Ectodermal cell (in vitro differentiated cells): ENCODE measurements at regions not wholly inside any gene's neighbourhood (a gene's known extent, or its start where the extent isn't known, plus 50 kb on each side); places are given as distances from the start of the nearest gene placed in this dataset.

ENCODE experiments used
- H3K27ac ChIP-seq: 2 replicates; pipeline ENCODE4 v1.7.0; 2013; ENCODE audit warnings: mild to moderate bottlenecking, low read depth, low read length; ENCODE audit not compliant: insufficient read depth, poor library complexity, severe bottlenecking
- H3K27me3 ChIP-seq: 2 replicates; pipeline ENCODE4 v1.7.0; 2013; ENCODE audit warnings: mild to moderate bottlenecking, low read length; ENCODE audit not compliant: insufficient read depth, control insufficient read depth, poor library complexity, severe bottlenecking
- H3K36me3 ChIP-seq: one replicate; pipeline ENCODE4 v1.7.0; 2013; ENCODE audit warnings: low read length; ENCODE audit not compliant: control insufficient read depth, insufficient read depth
- H3K4me1 ChIP-seq: one replicate; pipeline ENCODE4 v1.7.0; 2013; ENCODE audit warnings: low read length; ENCODE audit not compliant: control insufficient read depth, insufficient read depth
- H3K4me3 ChIP-seq: 2 replicates; pipeline ENCODE4 v1.7.0; 2013; ENCODE audit warnings: low read depth, low read length, control low read depth; ENCODE audit not compliant: insufficient read depth
- H3K9me3 ChIP-seq: 2 replicates; pipeline ENCODE4 v1.7.0; 2013; ENCODE audit warnings: mild to moderate bottlenecking, low read length, moderate library complexity; ENCODE audit not compliant: control insufficient read depth
- WGBS, 2 experiments: methylation state at CpG; one replicate each; pipeline ENCODE4 v1.1.7; 2013; ENCODE audit warnings: missing lambda C conversion rate in 2 of 2; 5-methylcytosine and 5-hydroxymethylcytosine counted together

- Histone ChIP-seq H3K27ac (no peak overlapping the region), H3K9me3 (no peaks in the 10 kb centered on the region), H3K36me3 (no peaks in the 10 kb centered on the region), H3K4me3 (no peak overlapping the region), H3K27me3 (no peaks in the 10 kb centered on the region), H3K4me1 (peaks cover 10% of the 10 kb centered on the region)
- 52 to 65% methylated on average over 5 of the region's 5 CpGs for WGBS, 2 experiments
Observed at GRCh38 chr5:20575571-20575970, 587.6 kb upstream of the CDH18 start.

GRCh38 chr5:20574576-20574975, 586.6 kb upstream of the CDH18 start:
- H3K4me3 ChIP-seq, result peak overlapping the region; percentile 13
- WGBS, 2 experiments, result 90 to 98% methylated on average over 4 of the region's 4 CpGs
- no peaks in the 10 kb centered on the region for H3K27me3 ChIP-seq

GRCh38 chr5:20572614-20573013, 584.6 kb upstream of the CDH18 start:
- no peaks in the 10 kb centered on the region for H3K27me3 ChIP-seq
- peaks cover 10% of the 10 kb centered on the region for H3K4me1 ChIP-seq
- H3K36me3 ChIP-seq, result no peaks in the 10 kb centered on the region
- H3K4me3 ChIP-seq, result no peak overlapping the region
- H3K27ac ChIP-seq, result no peak overlapping the region
- no peaks in the 10 kb centered on the region for H3K9me3 ChIP-seq

More at GRCh38 chr5:20574576-20574975, 586.6 kb upstream of the CDH18 start:
- no peaks in the 10 kb centered on the region for H3K9me3 ChIP-seq
- H3K4me1 ChIP-seq, result peaks cover 10% of the 10 kb centered on the region
- H3K27ac ChIP-seq, result no peak overlapping the region
- no peaks in the 10 kb centered on the region for H3K36me3 ChIP-seq

GRCh38 chr5:20570486-20570885, 582.5 kb upstream of the CDH18 start:
- Histone ChIP-seq H3K36me3 (no peaks in the 10 kb centered on the region), H3K9me3 (no peaks in the 10 kb centered on the region), H3K4me1 (no peaks in the 10 kb centered on the region), H3K27ac (no peak overlapping the region), H3K27me3 (no peaks in the 10 kb centered on the region), H3K4me3 (no peak overlapping the region)

- H3K36me3 ChIP-seq, result no peaks in the 10 kb centered on the region
- H3K27me3 ChIP-seq, result no peaks in the 10 kb centered on the region
- H3K27ac ChIP-seq, result no peak overlapping the region
- no CpG with 5 or more reads among the region's 4 CpGs for WGBS, 2 experiments
- no peaks in the 10 kb centered on the region for H3K9me3 ChIP-seq
- H3K4me1 ChIP-seq, result no peaks in the 10 kb centered on the region
- H3K4me3 ChIP-seq, result no peak overlapping the region
Observed at GRCh38 chr5:20562544-20562943, 574.5 kb upstream of the CDH18 start.

- no peaks in the 10 kb centered on the region for H3K27me3 ChIP-seq
- H3K9me3 ChIP-seq, result no peaks in the 10 kb centered on the region
- H3K4me1 ChIP-seq, result no peaks in the 10 kb centered on the region
- no peaks in the 10 kb centered on the region for H3K36me3 ChIP-seq
- WGBS, 2 experiments, result 63 to 77% methylated on average over 3 of the region's 3 CpGs
- H3K27ac ChIP-seq, result no peak overlapping the region
- no peak overlapping the region for H3K4me3 ChIP-seq
Observed at GRCh38 chr5:20559845-20560244, 571.8 kb upstream of the CDH18 start.

GRCh38 chr5:20556115-20556763, 568.2 kb upstream of the CDH18 start:
- Histone ChIP-seq H3K9me3 (no peaks in the 10 kb centered on the region), H3K27me3 (no peaks in the 10 kb centered on the region), H3K27ac (no peak overlapping the region), H3K4me1 (no peaks in the 10 kb centered on the region), H3K36me3 (no peaks in the 10 kb centered on the region), H3K4me3 (no peak overlapping the region)
- WGBS, 2 experiments, result 87 to 89% methylated on average over 6 of the region's 6 CpGs

GRCh38 chr5:20555034-20555433, 567.0 kb upstream of the CDH18 start:
- Histone ChIP-seq H3K4me3 (no peak overlapping the region), H3K9me3 (no peaks in the 10 kb centered on the region), H3K27ac (no peak overlapping the region), H3K27me3 (no peaks in the 10 kb centered on the region), H3K36me3 (no peaks in the 10 kb centered on the region), H3K4me1 (no peaks in the 10 kb centered on the region)
- WGBS, 2 experiments, result 80 to 83% methylated on average over 2 of the region's 2 CpGs

- no peaks in the 10 kb centered on the region for H3K27me3 ChIP-seq
- no peaks in the 10 kb centered on the region for H3K36me3 ChIP-seq
- no peak overlapping the region for H3K4me3 ChIP-seq
- WGBS, 2 experiments, result 92 to 97% methylated on average over 2 of the region's 2 CpGs
- H3K27ac ChIP-seq, result no peak overlapping the region
- no peaks in the 10 kb centered on the region for H3K9me3 ChIP-seq
- H3K4me1 ChIP-seq, result no peaks in the 10 kb centered on the region
Observed at GRCh38 chr5:20554001-20554400, 566.0 kb upstream of the CDH18 start.

GRCh38 chr5:20537911-20538703, 550.1 kb upstream of the CDH18 start:
- Histone ChIP-seq H3K4me3 (no peak overlapping the region), H3K27me3 (no peaks in the 10 kb centered on the region), H3K36me3 (no peaks in the 10 kb centered on the region), H3K4me1 (no peaks in the 10 kb centered on the region), H3K27ac (no peak overlapping the region), H3K9me3 (no peaks in the 10 kb centered on the region)
- WGBS, 2 experiments, result 83 to 98% methylated on average over 1 to 4 of the region's 4 CpGs
